AG09319 (cell line): ENCODE measurements at regions not wholly inside any gene's neighbourhood (a gene's known extent, or its start where the extent isn't known, plus 50 kb on each side); places are given as distances from the start of the nearest gene placed in this dataset.

Source experiments
- DNase-seq: peaks from one replicate; pipeline ENCODE4 v3.0.0-alpha.2; 2010; ENCODE audit warnings: low read depth; ENCODE audit errors: extremely low read depth
- TF ChIP-seq, protein P1 (sequence below): IDR thresholded peaks from 2 replicates; pipeline ENCODE4 v1.5.1; 2011; ENCODE audit warnings: low read depth, mild to moderate bottlenecking, inconsistent platforms, low read length, moderate library complexity

DNA sequence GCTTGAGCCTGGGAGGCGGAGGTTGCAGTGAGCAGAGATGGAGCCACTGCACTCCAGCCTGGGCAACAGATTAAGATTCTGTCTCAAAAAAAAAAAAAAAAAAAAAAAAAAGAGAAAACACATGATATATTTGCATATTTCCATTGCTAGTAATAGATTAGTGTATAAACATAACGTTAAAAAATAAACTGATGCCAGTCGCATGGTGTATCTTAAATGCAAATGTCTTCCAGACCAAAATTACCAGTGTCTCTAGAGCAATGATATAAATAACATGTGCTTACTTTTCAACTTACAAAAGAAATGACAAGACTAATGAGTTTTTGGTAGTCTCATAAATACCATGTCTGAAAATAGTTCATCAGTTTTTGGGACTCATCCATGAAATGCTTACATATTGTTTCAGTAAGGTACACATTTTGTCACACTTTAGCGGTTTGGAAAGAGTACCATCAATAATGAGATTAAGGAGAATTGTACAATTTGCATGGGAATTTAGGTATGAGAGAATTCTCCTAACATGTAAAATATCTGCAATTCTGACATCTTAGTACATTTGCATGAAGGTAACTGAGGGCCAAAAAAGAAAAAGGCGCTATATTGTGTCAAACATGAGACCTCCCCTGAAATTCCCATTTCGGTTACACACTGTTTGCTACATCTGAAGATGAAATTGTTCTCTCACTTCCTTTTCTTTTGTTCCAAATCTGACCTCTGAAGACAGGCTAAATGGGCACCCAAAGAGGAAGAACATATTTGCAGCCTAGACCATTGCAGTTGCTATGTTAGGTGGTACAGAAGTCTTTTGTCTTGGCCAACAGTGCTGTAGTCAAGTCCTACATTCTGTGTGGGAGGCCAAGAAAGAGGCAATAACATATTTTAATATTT lies 51.5 kb upstream of the PIP4K2A start:
- DNase-seq = no peak

DNA sequence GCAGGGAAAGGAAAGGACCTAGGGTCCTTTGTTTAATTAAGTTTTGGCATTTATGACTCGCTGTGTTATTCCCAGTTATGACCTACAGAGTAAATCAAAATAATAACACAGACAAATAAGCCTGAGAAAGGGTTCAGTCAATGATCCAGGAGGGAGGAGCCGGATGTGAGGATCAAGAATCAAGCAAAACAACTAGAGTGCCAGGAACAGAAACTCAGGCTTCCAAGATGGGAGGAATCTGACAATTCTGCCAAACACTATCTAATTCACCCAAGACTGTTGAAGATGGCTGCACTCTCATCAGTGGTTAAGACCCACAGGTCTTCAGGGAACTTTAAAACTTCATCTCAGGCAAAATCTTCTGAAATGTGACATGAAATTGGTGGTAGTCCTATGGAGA lies 50.3 kb upstream of the PIP4K2A start:
- DNase-seq = no peak
- TF ChIP-seq, protein P1, sequence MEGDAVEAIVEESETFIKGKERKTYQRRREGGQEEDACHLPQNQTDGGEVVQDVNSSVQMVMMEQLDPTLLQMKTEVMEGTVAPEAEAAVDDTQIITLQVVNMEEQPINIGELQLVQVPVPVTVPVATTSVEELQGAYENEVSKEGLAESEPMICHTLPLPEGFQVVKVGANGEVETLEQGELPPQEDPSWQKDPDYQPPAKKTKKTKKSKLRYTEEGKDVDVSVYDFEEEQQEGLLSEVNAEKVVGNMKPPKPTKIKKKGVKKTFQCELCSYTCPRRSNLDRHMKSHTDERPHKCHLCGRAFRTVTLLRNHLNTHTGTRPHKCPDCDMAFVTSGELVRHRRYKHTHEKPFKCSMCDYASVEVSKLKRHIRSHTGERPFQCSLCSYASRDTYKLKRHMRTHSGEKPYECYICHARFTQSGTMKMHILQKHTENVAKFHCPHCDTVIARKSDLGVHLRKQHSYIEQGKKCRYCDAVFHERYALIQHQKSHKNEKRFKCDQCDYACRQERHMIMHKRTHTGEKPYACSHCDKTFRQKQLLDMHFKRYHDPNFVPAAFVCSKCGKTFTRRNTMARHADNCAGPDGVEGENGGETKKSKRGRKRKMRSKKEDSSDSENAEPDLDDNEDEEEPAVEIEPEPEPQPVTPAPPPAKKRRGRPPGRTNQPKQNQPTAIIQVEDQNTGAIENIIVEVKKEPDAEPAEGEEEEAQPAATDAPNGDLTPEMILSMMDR = no peak

More for the DNA sequence above, 51.5 kb upstream of the PIP4K2A start:
- TF ChIP-seq, protein P1 = no peak
